Stimulated activated naive CD8-positive, alpha-beta T cell treated with anti-CD3 and anti-CD28 coated beads, Interleukin-15, Interleukin-2, amounts not matched to agents 100 U/mL and 50 U/mL, for 24 hours (primary cell): ENCODE measurements at regions not wholly inside any gene's neighbourhood (a gene's known extent, or its start where the extent isn't known, plus 50 kb on each side); places are given as distances from the start of the nearest gene placed in this dataset.

Experiments
- ATAC-seq: fragments of 150-1000 bp; cut with Tn5 transposase; one replicate; pipeline ENCODE4 v1.10.0; 2021
- DNase-seq: peaks from one replicate; pipeline ENCODE4 v3.0.0; 2021

- DNase-seq (no peak), ATAC-seq (no peak)
Measured at GRCh38 chr7:46982928-46983327, 599.0 kb downstream of the TNS3 start.

GRCh38 chr7:46979439-46979838 is 602.5 kb downstream of the TNS3 start:
- ATAC-seq = no peak
- no peak for DNase-seq

- ATAC-seq = no peak
Measured at GRCh38 chr7:46975493-46975892, 606.4 kb downstream of the TNS3 start.

GRCh38 chr7:46972205-46972604 is 609.7 kb downstream of the TNS3 start:
- DNase-seq (no peak), ATAC-seq (no peak)

More at GRCh38 chr7:46975493-46975892, 606.4 kb downstream of the TNS3 start:
- DNase-seq = no peak

- no peak for DNase-seq
Measured at GRCh38 chr7:46970476-46970875, 611.4 kb downstream of the TNS3 start.

GRCh38 chr7:46970131-46970430 is 611.8 kb downstream of the TNS3 start:
- ATAC-seq (no peak), DNase-seq (no peak)

More at GRCh38 chr7:46970476-46970875, 611.4 kb downstream of the TNS3 start:
- no peak for ATAC-seq

- DNase-seq = no peak
- ATAC-seq = no peak
Measured at GRCh38 chr7:46969303-46970130, 612.4 kb downstream of the TNS3 start.

- DNase-seq (no peak), ATAC-seq (no peak)
Measured at GRCh38 chr7:46968003-46968402, 613.9 kb downstream of the TNS3 start.

GRCh38 chr7:46963719-46964118 is 618.2 kb downstream of the TNS3 start:
- DNase-seq (no peak), ATAC-seq (no peak)

- ATAC-seq = no peak
- no peak for DNase-seq
Measured at GRCh38 chr7:46960970-46961369, 620.9 kb downstream of the TNS3 start.

GRCh38 chr7:46957195-46957594 is 624.7 kb downstream of the TNS3 start:
- DNase-seq (no peak), ATAC-seq (no peak)

GRCh38 chr7:46955531-46955930 is 626.4 kb downstream of the TNS3 start:
- ATAC-seq (no peak), DNase-seq (no peak)

GRCh38 chr7:46954181-46954580 is 627.7 kb downstream of the TNS3 start:
- no peak for ATAC-seq
- DNase-seq = no peak

GRCh38 chr7:46953008-46953407 is 628.9 kb downstream of the TNS3 start:
- ATAC-seq = no peak
- DNase-seq = no peak

- DNase-seq (no peak), ATAC-seq (no peak)
Measured at GRCh38 chr7:46949270-46949931, 632.5 kb downstream of the TNS3 start.

GRCh38 chr7:46948716-46949115 is 633.2 kb downstream of the TNS3 start:
- no peak for DNase-seq
- ATAC-seq = no peak

- ATAC-seq = no peak
- DNase-seq = no peak
Measured at GRCh38 chr7:46945328-46945727, 636.6 kb downstream of the TNS3 start.

- no peak for ATAC-seq
- no peak for DNase-seq
Measured at GRCh38 chr7:46943996-46944395, 637.9 kb downstream of the TNS3 start.

- ATAC-seq = no peak
- no peak for DNase-seq
Measured at GRCh38 chr7:46942574-46942973, 639.3 kb downstream of the TNS3 start.

GRCh38 chr7:46940178-46940577 is 641.7 kb downstream of the TNS3 start:
- no peak for DNase-seq
- ATAC-seq = no peak

GRCh38 chr7:46939558-46939957 is 642.4 kb downstream of the TNS3 start:
- DNase-seq (no peak), ATAC-seq (no peak)

GRCh38 chr7:46939089-46939488 is 642.8 kb downstream of the TNS3 start:
- ATAC-seq (no peak), DNase-seq (no peak)

GRCh38 chr7:46937826-46938225 is 644.1 kb downstream of the TNS3 start:
- DNase-seq = no peak
- ATAC-seq = no peak
